Activated CD4-positive, alpha-beta T cell treated with anti-CD3 and anti-CD28 coated beads for 48 hours (primary cell): ENCODE measurements at regions not wholly inside any gene's neighbourhood (a gene's known extent, or its start where the extent isn't known, plus 50 kb on each side); places are given as distances from the start of the nearest gene placed in this dataset.

Source experiments
- DNase-seq: peaks from one replicate; pipeline ENCODE4 v3.0.0-alpha.2; 2020

DNA sequence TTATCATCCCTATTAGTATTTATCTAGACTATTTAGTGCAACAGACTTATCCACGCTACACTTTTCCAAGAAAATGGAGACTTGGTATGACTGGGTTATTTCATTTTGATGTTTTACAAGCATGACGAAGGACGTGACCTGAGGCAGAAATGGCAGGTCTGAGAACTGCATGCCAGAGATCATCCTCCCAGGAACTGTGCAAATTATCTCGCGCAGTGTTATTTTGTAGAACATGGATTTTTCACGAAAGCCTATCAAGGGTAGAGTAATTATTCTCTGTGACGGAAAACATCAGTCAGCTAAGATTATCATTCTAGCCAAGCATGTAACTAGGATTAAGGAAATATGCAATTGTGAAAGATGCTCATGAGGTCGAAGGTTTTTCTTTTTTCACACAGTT, 361.5 kb upstream of the AJAP1 start:
- DNase-seq: no peak

DNA sequence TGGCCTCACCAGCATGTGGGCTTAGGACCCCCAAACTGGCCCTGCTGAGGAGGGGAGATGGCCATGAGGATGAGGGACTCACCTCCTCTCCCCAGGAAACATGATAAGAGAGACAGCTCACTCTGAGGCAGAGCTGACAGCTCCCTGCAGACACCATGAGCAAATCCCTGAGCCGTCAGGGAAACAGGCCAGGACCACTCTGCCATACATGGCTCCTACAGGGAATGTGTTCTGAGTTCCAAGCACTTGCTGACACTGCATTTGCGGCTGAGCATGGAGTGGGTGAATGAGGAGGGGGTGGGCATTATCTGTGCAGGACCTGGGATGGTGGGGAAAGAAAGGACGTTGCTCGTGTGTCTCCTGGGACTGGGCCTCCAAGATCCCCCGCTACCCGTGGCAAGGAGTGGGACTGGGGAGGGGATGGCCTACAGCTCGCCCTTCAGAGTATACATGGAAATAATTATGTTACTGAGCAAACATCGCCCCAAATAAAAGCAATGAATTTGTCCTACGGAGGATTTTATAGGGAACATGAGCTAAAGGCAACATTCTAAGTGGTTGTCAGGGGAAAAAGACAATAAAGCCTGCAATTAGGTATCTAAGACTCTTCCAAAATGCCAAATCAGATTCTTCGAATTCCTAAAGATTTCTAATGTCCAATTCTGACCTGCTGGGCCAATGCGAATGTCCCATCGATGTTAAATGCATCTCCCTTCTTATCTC, 355.9 kb upstream of the AJAP1 start:
- DNase-seq: no peak

DNA sequence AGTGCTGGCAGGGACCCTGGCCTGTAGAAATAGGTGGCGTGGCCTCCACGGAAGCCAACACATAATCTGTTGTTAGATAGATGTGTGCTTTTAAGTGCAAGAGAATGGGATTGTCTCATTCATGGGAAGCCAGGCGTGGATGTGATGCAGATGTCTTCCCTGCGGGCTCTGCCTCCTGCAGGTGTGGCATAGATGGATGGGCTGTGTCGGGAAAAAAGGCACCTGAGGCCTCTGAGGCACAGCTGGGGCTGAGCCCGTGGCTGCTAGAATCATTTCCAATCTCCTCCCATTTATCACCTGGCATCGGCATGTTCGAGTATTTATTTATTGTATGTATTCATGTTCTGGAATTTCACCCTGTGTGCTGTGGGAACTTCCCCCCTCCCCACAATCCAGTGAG, 353.4 kb upstream of the AJAP1 start:
- DNase-seq: no peak

DNA sequence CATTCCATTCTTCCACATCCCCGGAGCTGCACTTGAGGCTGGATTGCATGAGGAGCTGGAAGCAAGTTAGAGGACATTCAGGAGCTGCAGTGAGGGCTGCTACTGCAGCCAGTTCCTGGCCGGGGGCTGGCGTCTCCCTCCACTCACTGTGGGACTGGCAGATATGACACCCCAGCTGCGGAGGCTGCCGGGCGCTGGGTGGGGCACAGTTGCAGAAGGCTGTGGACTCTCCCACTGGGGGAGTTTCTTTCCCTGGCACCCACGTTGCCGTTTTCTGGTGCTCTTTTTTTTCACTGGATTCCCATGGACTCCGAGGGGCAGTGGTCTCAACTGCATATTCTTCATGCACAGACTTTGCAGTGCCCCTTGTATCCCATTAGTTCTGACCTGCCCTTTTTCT, 351.1 kb upstream of the AJAP1 start:
- no peak for DNase-seq

DNA sequence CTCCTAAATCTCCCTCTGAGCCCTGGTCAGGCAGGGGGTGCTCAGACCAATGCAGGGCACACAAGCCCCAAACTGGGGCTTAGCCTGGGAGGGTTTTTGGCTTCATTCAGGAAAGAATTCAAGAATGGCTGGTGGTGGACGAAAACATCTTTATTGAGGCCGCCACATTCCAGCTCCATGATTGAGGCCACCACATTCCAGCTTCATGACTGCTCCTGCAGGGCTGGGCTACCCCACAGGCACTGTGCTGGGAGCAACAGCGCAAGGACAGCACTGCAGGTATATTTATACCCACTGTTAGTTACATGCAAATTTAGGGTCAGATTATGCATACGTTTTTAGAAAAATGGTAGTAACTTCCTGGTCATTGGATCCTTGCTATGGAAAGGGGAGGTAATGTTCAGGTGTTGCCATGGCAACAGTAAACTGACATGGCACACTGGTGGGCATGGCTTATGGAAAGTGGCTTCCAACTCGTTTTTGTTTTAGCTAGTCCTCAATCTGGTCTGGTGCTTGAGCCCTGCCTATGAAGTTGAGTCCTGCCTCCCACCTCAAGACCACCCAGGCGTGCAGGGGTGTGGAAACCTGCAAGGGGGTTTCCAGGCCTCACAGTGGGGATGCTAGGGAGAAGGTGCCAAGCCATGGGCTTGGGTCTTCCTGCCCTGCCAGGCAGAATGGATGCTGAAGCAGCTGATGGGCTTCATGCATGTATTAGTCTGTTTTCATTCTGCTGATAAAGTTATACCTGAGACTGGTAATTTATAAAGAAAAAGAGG, 348.7 kb upstream of the AJAP1 start:
- no peak for DNase-seq

- no peak for DNase-seq
Observed at GRCh38 chr1:4306559-4307467, 347.6 kb upstream of the AJAP1 start.

- DNase-seq: no peak
Observed at GRCh38 chr1:4307468-4307845, 347.0 kb upstream of the AJAP1 start.

GRCh38 chr1:4307911-4308545, 346.4 kb upstream of the AJAP1 start:
- DNase-seq: no peak

- no peak for DNase-seq
Observed at GRCh38 chr1:4308806-4309205, 345.6 kb upstream of the AJAP1 start.

DNA sequence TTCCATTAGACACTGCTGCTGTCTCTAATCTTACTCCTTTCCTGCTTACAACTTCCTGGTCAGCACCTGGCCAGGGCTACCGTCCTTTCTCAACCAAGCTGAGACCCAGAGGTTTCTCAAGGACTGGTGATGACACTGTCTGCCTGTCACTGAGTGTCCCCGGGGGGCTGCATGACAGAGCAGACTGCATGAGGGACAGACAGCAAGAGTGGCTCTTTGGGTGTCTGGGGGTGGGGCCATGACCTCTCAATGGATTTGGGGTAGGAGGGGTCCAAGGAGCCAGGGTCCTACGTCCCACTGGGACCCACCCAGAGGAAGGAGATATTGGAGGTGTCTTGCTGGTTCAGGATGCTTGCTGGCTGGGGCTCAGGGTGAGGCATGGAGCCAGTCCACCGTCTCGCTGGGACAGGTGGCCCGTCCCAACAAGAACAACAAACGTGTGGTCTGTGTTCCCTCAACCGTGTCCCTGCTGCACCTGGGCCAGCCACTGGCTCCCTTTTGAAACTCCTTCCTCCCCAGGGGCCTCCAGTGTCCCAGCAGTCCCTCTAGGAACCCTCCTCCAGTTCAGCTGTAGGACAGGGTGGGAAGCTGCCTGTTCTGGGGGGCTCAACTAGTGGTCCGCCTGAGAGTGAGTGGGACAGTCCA, 344.6 kb upstream of the AJAP1 start:
- DNase-seq: no peak

DNA sequence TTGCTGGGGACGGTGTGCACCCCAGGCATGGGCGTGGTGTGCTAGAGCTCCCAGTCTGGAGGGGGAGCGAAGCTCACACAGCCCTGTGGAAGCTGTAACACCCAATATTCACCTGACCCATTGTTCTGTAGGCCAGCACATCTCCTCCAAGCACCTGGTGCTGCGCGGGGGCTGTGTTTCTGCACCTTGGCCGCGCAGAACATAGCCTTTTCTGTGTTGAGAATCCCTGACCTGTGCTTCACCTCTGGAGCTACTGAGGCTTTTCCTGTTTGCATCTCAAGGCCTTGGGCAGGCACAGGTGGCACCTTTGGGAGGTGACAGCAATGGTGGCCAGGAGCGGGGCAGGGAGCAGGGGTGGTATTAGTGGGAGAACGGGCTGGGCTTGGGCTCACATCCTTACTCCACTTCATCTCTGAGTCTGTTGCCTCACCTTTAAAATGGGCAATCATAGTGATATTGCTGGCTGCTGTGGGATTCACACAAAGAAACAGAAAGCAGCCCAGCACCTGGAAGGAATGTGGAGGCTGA, 343.9 kb upstream of the AJAP1 start:
- no peak for DNase-seq

DNA sequence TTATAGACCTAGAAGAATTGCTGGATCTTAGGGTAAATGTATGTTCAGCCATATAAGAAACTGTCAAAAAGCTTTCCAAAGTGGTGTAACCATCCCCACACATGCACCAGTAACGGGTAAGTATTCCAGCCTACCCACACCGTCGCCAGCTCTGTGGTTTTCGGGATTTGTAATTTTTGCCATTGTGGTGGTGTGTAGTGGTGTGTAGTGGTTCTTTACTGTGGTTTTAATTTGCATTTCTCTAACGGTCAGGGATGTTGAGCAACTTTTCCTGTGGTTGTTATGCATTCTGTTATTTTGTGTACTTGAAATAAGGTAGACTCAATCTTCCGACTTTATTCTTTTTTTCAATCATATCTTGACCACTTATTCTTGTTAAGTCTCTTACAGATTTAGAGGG, 342.4 kb upstream of the AJAP1 start:
- no peak for DNase-seq

DNA sequence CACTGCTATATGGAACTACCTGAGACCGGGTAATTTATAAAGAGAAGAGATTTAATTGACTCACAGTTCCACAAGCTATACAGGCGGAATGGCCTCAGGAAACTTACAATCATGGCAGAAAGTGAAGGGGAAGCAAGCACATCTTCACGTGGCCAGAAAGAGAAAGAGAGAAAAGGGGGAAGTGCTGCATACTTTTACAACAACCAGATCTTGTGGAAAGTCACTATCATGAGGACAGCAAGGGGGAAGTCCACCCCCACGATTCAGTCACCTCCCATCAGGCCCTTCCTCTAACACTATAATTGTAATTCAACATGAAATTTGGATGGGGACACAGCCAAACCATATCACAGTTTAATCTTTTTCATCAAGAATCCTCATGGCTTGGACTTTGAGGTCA, 339.2 kb upstream of the AJAP1 start:
- DNase-seq: no peak

- DNase-seq: no peak
Observed at GRCh38 chr1:4317207-4317606, 337.2 kb upstream of the AJAP1 start.

GRCh38 chr1:4318720-4319119, 335.7 kb upstream of the AJAP1 start:
- no peak for DNase-seq

DNA sequence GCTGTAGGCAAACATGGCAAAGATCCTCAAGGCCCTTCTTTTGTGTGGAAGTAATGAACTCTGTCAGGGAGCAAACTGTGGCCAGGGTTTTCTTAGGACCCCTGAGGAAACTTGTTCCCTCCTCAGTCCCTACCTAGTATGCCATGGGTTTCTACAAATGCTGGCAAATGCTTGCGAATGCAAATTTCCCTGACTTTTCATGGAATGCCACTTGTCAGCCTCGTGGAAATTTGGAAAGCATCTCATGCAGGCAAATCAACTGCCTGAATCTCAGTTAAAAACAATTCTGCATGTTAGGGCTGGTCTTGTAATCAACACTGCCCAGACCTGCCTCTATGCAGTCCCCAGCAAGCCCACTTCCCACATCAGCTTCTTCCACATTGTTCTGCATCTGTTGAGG, 334.9 kb upstream of the AJAP1 start:
- DNase-seq: no peak

DNA sequence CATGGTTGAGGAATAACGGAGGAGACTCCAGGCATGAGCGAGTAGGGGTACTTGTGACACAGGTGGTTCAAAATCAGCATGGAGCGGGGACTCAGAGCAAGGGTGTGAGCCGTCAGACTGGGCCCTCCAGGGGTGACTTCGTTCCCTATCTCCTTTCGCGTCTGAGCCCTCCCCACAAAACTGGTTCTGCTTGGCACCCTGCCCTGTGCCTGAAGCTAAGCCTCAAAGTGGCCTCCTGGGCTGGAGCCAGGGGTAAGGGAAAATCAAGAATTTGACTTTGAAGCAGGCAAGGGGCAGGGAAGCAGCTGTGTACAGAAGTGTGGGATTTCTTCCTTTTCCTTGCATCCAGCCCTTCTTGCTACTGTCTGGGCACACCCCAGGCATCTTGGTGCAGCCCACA, 331.5 kb upstream of the AJAP1 start:
- DNase-seq: no peak

GRCh38 chr1:4323309-4323708, 331.1 kb upstream of the AJAP1 start:
- no peak for DNase-seq

DNA sequence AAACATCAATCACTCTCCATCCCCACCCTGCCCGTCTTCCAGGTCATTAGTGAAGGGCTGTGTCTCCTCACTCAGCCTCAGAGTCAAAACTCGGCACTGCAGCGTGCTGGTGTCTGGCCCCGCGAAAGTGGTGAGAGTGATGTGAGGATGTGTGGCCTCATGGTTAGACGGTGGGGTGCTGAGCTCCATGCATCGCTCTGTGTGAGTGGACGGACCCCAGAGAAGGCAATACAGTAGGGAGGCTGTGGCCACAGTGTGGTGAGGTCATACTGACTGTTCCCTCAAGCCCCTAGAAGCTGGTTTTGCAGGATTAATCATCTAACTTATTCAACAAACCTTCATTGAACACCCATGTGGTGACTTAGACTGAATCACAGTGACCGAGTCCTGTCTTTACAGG, 329.9 kb upstream of the AJAP1 start:
- no peak for DNase-seq

GRCh38 chr1:4327142-4327541, 327.3 kb upstream of the AJAP1 start:
- no peak for DNase-seq

GRCh38 chr1:4328402-4329071, 325.9 kb upstream of the AJAP1 start:
- no peak for DNase-seq
